ENCODE measurements at regions not wholly inside any gene's neighbourhood (a gene's known extent, or its start where the extent isn't known, plus 50 kb on each side); places are given as distances from the start of the nearest gene placed in this dataset.

GRCh38 chr5:166341740-166342337 is 1949.6 kb upstream of the WWC1 start:
- DNase-seq (no peak), ATAC-seq (no peak)
- Mint-ChIP-seq H3K27ac (no peak overlapping the region), H3K27me3 (no peaks in the 10 kb centered on the region), H3K9me3 (peaks cover 3 to 35% (median 8%) of the 10 kb centered on the region in 9 donors), H3K36me3 (peaks cover 0 to 17% (median 0%) of the 10 kb centered on the region in 3 donors), H3K4me1 (no peaks in the 10 kb centered on the region), H3K4me3 (no peak overlapping the region)
- POLR2A ChIA-PET, result no interaction called here

GRCh38 chr5:166342402-166342801 is 1949.0 kb upstream of the WWC1 start:
- no peak overlapping the region for H3K4me3 Mint-ChIP-seq
- H3K36me3 Mint-ChIP-seq, result peaks cover 0 to 17% (median 0%) of the 10 kb centered on the region in 3 donors
- no peaks in the 10 kb centered on the region for H3K4me1 Mint-ChIP-seq
- POLR2A ChIA-PET, result no interaction called here
- H3K9me3 Mint-ChIP-seq, result peaks cover 3 to 30% (median 8%) of the 10 kb centered on the region in 9 donors
- no peak overlapping the region for H3K27ac Mint-ChIP-seq
- no peak for DNase-seq
- ATAC-seq, result no peak
- no peaks in the 10 kb centered on the region for H3K27me3 Mint-ChIP-seq

DNA sequence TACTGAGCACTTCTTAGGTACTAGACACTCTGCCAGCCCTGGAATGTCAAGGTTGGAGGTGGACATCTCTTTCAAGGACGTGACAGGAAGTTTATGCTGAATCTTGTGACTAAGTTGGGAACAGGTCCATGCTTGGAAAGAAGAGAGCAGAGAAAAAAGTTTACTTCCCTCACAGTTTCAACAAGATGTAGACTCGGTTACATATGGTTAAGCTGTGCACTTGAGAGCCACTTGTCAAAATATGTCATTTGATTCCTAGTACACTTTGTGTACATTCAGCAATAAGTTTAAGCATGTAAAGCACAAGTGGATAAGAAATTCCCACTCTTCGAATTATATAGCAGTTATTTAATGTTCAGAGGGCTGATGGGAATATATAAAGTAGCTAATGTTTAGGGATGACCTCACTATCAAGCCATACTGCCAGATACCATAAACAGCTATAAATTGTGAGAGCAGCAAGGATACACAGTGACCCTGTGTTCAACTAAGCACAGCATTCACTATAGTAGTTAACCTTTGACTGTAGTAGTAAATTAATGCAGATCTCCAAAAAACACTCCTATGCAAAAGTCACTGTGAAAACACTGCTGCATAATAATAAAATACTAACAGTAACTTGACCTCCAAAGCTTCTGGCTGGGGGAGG is 1944.6 kb upstream of the WWC1 start:
- peaks cover 0 to 9% (median 0%) of the 10 kb centered on the region in 3 donors for H3K36me3 Mint-ChIP-seq
- no peaks in the 10 kb centered on the region for H3K27me3 Mint-ChIP-seq
- H3K9me3 Mint-ChIP-seq, result peaks cover 0 to 19% (median 7%) of the 10 kb centered on the region in 9 donors
- H3K27ac Mint-ChIP-seq, result no peak overlapping the region
- no peaks in the 10 kb centered on the region for H3K4me1 Mint-ChIP-seq
- POLR2A ChIA-PET, result no interaction called here
- H3K4me3 Mint-ChIP-seq, result no peak overlapping the region
- ATAC-seq, result no peak
- DNase-seq, result no peak

DNA sequence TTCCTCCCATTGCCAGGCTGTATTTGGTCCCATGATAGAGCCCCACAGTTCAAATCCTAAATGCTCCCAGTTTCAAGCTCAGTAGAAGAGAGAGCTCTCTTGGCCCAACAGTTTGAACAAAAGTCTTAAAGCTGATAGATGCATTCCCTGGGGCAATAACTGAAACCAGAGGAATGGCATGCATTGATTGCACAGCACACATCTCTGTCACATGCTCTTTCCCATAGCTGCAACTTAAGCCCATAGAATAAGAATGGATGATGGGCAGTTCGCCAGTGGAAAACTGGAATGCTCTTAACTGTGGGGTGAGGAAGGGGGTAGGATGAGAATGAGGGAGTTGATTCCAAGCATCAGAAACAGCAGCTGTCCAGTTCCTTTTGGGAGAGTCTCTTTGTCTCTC is 1942.4 kb upstream of the WWC1 start:
- H3K27ac Mint-ChIP-seq, result no peak overlapping the region
- DNase-seq (no peak), ATAC-seq (no peak)
- H3K9me3 Mint-ChIP-seq, result peaks cover 0 to 17% (median 2%) of the 10 kb centered on the region in 9 donors
- POLR2A ChIA-PET, result no interaction called here
- no peak overlapping the region for H3K4me3 Mint-ChIP-seq
- no peaks in the 10 kb centered on the region for H3K36me3 Mint-ChIP-seq
- H3K4me1 Mint-ChIP-seq, result no peaks in the 10 kb centered on the region
- no peaks in the 10 kb centered on the region for H3K27me3 Mint-ChIP-seq

DNA sequence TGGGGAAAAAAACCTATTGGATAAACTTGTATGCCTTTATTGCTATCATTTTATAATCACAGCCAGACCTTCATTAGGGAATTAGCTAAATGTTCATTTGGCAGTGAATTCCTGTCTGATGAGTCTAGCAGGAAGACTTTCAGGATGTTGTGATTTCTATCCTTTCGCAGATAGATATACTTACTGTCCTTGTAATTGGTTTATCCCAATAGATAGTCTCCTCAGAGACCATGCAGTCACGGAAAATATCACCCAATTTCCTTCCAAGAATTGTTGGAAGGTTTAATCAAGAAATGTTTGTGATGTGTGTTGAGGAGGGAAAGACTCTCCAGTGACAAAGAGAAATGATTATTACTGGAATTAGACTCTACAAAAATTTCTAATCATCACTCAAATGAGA is 1937.9 kb upstream of the WWC1 start:
- Mint-ChIP-seq H3K27me3 (no peaks in the 10 kb centered on the region), H3K36me3 (peaks cover 0 to 5% (median 0%) of the 10 kb centered on the region in 3 donors), H3K4me3 (no peak overlapping the region), H3K4me1 (no peaks in the 10 kb centered on the region), H3K27ac (no peak overlapping the region), H3K9me3 (peaks cover 0 to 27% (median 10%) of the 10 kb centered on the region in 9 donors)
- POLR2A ChIA-PET, result no interaction called here
- no peak for ATAC-seq
- DNase-seq, result no peak

DNA sequence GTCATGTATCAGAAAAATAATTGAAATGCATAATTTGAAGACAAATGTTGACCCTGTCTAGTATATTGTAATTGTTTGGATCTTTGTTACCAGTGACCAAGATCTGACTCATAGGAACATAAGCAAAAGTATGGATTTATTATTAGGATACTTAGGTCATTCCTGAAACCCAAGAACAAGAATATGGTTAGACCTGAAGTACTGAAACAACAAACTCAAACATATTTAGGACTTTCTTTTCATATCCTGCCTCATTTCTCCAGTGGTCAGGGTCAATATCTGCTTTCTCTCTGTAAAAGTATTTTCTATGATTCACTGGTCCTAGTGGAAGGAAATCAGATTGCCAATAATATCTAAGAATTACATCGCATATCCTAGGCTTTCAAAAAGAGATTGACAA is 1937.1 kb upstream of the WWC1 start:
- Mint-ChIP-seq H3K4me3 (no peak overlapping the region), H3K36me3 (peaks cover 0 to 5% (median 0%) of the 10 kb centered on the region in 3 donors), H3K9me3 (peaks cover 0 to 29% (median 11%) of the 10 kb centered on the region in 9 donors), H3K27me3 (no peaks in the 10 kb centered on the region), H3K4me1 (no peaks in the 10 kb centered on the region), H3K27ac (no peak overlapping the region)
- DNase-seq (no peak), ATAC-seq (no peak)
- POLR2A ChIA-PET, result no interaction called here

DNA sequence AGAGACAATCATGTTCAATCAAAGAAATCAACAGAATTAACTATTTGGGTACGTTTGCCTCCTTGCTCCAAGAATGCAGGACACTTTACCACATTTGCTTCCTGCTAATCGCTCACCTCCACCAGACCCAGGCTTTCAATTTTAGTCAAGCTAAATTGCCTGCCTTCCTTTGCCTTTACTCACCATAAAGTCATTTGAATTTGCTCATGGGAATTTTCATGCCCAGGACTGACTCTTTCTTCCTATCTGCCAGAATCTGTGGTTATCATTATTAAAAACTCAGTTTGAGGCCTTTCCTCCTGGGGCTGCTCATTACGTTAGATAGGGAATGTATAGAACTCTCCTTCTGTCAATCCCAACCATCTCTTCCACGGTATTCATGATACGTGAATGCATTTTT is 1935.3 kb upstream of the WWC1 start:
- no peaks in the 10 kb centered on the region for H3K4me1 Mint-ChIP-seq
- peaks cover 0 to 5% (median 0%) of the 10 kb centered on the region in 3 donors for H3K36me3 Mint-ChIP-seq
- H3K9me3 Mint-ChIP-seq, result peaks cover 0 to 39% (median 7%) of the 10 kb centered on the region in 9 donors
- no peaks in the 10 kb centered on the region for H3K27me3 Mint-ChIP-seq
- H3K4me3 Mint-ChIP-seq, result no peak overlapping the region
- ATAC-seq (no peak), DNase-seq (no peak)
- no peak overlapping the region for H3K27ac Mint-ChIP-seq
- POLR2A ChIA-PET, result no interaction called here

DNA sequence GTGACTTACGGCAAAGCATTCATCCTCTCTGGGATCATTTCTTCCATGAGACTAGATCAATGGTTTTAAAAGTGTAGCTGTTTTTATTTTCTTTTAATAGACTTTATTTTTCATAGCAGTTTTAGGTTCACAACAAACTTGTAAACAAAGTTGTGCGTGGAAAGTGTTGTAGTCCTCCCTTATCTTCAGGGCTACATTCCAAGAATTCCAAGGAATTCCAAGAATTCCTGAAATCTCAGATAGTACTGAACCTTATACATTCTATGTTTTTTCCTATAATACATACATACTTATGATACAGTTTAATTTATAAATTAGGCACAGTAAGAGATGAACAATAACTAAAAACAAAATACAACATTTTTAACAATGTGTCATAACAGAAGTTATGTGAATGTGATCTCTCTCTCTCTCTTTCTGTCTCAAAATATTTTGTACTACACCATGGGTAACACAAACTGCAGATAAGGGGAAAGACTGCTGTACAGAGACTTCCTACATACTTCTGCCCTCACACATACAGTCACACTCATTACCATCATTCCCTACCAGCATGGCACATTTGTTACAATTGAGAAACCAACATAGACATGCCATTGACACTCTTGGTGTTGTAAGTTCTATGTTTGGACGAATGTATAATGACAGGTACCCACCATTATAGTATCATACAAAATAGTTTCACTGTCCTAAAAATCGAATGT is 1933.2 kb upstream of the WWC1 start:
- peaks cover 0 to 49% (median 9%) of the 10 kb centered on the region in 9 donors for H3K9me3 Mint-ChIP-seq
- H3K4me1 Mint-ChIP-seq, result no peaks in the 10 kb centered on the region
- no peak overlapping the region for H3K4me3 Mint-ChIP-seq
- DNase-seq, result no peak
- peaks cover 0 to 5% (median 0%) of the 10 kb centered on the region in 3 donors for H3K36me3 Mint-ChIP-seq
- H3K27ac Mint-ChIP-seq, result no peak overlapping the region
- POLR2A ChIA-PET, result no interaction called here
- H3K27me3 Mint-ChIP-seq, result no peaks in the 10 kb centered on the region
- no peak for ATAC-seq

GRCh38 chr5:166363087-166363760 is 1928.2 kb upstream of the WWC1 start:
- Mint-ChIP-seq H3K27ac (no peak overlapping the region), H3K9me3 (peaks cover 3 to 34% (median 9%) of the 10 kb centered on the region in 9 donors), H3K36me3 (no peaks in the 10 kb centered on the region), H3K4me1 (no peaks in the 10 kb centered on the region), H3K4me3 (peak overlapping the region in 1 of 10 donors; percentile 31), H3K27me3 (no peaks in the 10 kb centered on the region)
- ATAC-seq (no peak), DNase-seq (no peak)
- POLR2A ChIA-PET, result no interaction called here

DNA sequence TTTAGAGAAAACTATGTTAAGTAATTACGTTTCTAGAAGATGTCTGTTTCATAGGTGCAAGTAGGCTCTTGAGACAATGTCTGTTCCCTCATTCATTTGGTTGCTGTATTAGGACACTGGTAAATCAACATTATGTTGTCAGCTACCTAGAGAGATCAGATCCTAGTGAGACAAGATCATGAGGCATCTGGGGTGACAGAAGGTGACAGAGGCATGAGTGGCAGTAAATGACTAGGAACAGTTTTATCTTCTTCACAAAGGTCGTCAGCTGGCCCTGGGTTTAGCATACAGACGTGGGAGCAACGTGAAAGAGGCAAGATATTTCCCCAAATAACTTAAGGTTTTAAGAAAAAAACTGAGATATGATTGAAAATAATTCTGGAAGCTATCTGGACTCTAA is 1926.3 kb upstream of the WWC1 start:
- Mint-ChIP-seq H3K4me1 (no peaks in the 10 kb centered on the region), H3K36me3 (no peaks in the 10 kb centered on the region), H3K4me3 (no peak overlapping the region), H3K27me3 (no peaks in the 10 kb centered on the region), H3K27ac (no peak overlapping the region), H3K9me3 (peaks cover 0 to 21% (median 9%) of the 10 kb centered on the region in 9 donors)
- no peak for DNase-seq
- ATAC-seq, result no peak
- POLR2A ChIA-PET, result no interaction called here

- Mint-ChIP-seq H3K36me3 (no peaks in the 10 kb centered on the region), H3K4me1 (peaks cover 0 to 3% (median 0%) of the 10 kb centered on the region in 4 donors), H3K4me3 (no peak overlapping the region), H3K9me3 (peaks cover 0 to 14% (median 2%) of the 10 kb centered on the region in 9 donors), H3K27me3 (no peaks in the 10 kb centered on the region), H3K27ac (no peak overlapping the region)
- POLR2A ChIA-PET, result no interaction called here
- DNase-seq (no peak), ATAC-seq (no peak)
These were observed 1924.1 kb upstream of the WWC1 start for GRCh38 chr5:166367391-166367790.

GRCh38 chr5:166369346-166369745 is 1922.1 kb upstream of the WWC1 start:
- Mint-ChIP-seq H3K27ac (no peak overlapping the region), H3K27me3 (no peaks in the 10 kb centered on the region), H3K4me1 (peaks cover 0 to 3% (median 0%) of the 10 kb centered on the region in 4 donors), H3K36me3 (no peaks in the 10 kb centered on the region), H3K4me3 (no peak overlapping the region), H3K9me3 (peaks cover 0 to 9% (median 2%) of the 10 kb centered on the region in 9 donors)
- POLR2A ChIA-PET, result no interaction called here
- no peak for ATAC-seq
- DNase-seq, result no peak

GRCh38 chr5:166369807-166370206 is 1921.6 kb upstream of the WWC1 start:
- no peak for DNase-seq
- Mint-ChIP-seq H3K4me3 (no peak overlapping the region), H3K9me3 (peaks cover 0 to 9% (median 0%) of the 10 kb centered on the region in 9 donors), H3K27me3 (no peaks in the 10 kb centered on the region), H3K36me3 (no peaks in the 10 kb centered on the region), H3K4me1 (peaks cover 0 to 3% (median 0%) of the 10 kb centered on the region in 4 donors), H3K27ac (no peak overlapping the region)
- POLR2A ChIA-PET, result no interaction called here
- ATAC-seq, result no peak
